ES-I3 (cell line): ENCODE measurements at regions not wholly inside any gene's neighbourhood (a gene's known extent, or its start where the extent isn't known, plus 50 kb on each side); places are given as distances from the start of the nearest gene placed in this dataset.

Source experiments
- H3K36me3 ChIP-seq: 2 replicates; pipeline ENCODE4 v1.6.1; 2013; ENCODE audit warnings: mild to moderate bottlenecking, low read length, control low read depth, moderate library complexity; ENCODE audit not compliant: insufficient read depth
- H3K4me1 ChIP-seq: 2 replicates; pipeline ENCODE4 v1.6.1; 2013; ENCODE audit warnings: mild to moderate bottlenecking, control low read depth, low read length; ENCODE audit not compliant: insufficient read depth
- H3K9ac ChIP-seq: 2 replicates; pipeline ENCODE4 v1.6.1; 2013; ENCODE audit warnings: low read depth, mild to moderate bottlenecking, low read length, moderate library complexity
- H3K9me3 ChIP-seq: 2 replicates; pipeline ENCODE4 v1.6.1; 2013; ENCODE audit warnings: mild to moderate bottlenecking, low read length, moderate library complexity; ENCODE audit not compliant: control insufficient read depth, insufficient read depth

GRCh38 chr4:130092187-130093015, 996.4 kb downstream of the C4orf33 start:
- no peaks in the 10 kb centered on the region for H3K36me3 ChIP-seq
- no peak overlapping the region for H3K9ac ChIP-seq
- H3K9me3 ChIP-seq: no peaks in the 10 kb centered on the region
- H3K4me1 ChIP-seq: no peaks in the 10 kb centered on the region

- H3K4me1 ChIP-seq: no peaks in the 10 kb centered on the region
- H3K9ac ChIP-seq: no peak overlapping the region
- no peaks in the 10 kb centered on the region for H3K9me3 ChIP-seq
- no peaks in the 10 kb centered on the region for H3K36me3 ChIP-seq
Observed at GRCh38 chr4:130099105-130099504, 1003.2 kb downstream of the C4orf33 start.

DNA sequence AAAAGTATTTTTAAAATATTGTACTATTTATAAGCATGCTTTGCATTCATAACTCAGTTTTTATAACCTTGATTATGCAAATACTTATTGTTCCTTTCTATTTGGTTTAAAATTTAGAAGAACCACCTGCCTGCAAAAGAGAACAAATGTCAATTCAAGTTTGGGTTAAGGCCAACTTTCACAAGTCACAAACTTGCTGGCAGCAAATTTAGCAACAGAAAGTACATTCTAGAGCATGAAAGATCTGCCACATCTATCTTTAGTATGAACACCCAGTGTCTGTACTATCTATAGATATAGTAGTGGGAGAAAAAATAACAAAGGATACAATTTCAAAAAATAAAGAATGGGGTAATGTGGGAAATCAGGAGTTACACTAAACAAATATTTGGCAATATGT, 1014.2 kb downstream of the C4orf33 start:
- Histone ChIP-seq H3K9me3 (no peaks in the 10 kb centered on the region), H3K4me1 (no peaks in the 10 kb centered on the region), H3K9ac (no peak overlapping the region), H3K36me3 (no peaks in the 10 kb centered on the region)

- H3K9me3 ChIP-seq: no peaks in the 10 kb centered on the region
- H3K36me3 ChIP-seq: no peaks in the 10 kb centered on the region
- no peak overlapping the region for H3K9ac ChIP-seq
- H3K4me1 ChIP-seq: no peaks in the 10 kb centered on the region
Observed at GRCh38 chr4:130110770-130111169, 1014.8 kb downstream of the C4orf33 start.

DNA sequence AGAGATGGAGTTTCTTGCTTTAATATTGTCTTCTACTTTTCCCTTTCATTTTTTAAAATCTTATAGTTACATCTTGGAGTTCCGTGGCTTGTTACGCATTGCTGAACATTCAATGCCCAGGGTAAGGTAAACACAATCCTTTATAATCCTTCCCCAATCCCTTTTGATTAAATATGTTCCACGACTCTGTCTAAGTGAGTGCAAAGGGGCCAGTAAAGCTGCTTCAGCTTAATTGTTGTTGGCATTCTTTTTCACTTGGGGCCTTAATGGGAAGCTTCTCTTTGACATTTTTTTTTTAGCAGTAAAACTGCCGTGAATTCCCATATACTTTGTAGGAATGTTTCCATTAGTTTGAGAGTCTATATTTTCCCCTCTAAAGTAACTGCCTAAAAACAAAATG, 1028.1 kb downstream of the C4orf33 start:
- H3K9me3 ChIP-seq: no peaks in the 10 kb centered on the region
- no peaks in the 10 kb centered on the region for H3K4me1 ChIP-seq
- no peak overlapping the region for H3K9ac ChIP-seq
- no peaks in the 10 kb centered on the region for H3K36me3 ChIP-seq

DNA sequence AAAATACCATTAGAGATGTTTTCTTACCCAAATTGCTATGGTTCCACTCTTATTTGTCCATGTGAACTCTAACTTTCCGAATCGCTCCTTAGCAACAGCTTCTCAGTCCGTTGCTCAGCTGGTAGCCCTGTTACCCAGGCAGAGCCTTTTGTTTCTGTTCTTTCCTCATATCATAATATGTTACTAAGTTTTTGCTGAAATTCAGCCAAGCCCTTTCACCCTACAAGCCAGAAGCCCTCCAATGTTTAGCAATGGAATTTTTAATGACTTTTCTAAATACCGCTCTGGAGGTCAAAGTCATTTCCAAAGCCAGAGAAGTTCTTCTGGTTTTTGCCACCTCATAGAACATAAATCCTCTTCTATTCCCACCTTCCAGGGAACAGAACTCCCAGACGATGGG, 1029.5 kb downstream of the C4orf33 start:
- no peaks in the 10 kb centered on the region for H3K9me3 ChIP-seq
- no peak overlapping the region for H3K9ac ChIP-seq
- H3K4me1 ChIP-seq: no peaks in the 10 kb centered on the region
- H3K36me3 ChIP-seq: no peaks in the 10 kb centered on the region

DNA sequence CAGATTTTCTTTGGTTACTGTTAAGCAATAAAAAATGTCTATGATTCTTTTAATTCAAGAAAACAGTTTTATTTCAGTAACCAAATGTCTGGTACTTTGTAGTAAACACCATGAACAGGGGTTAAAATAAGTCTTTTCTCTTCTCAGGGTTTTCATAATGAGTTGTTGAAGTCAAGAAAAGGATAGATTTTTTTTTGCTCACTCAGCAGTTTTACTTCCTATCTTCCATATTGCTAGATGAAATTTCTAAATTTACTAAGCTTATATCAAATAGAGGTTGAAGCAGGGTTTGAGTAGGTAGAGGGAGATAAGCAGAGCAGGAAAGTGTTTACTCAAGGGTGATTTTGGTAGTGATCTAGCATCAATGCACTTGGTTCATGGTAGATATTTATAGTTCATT, 1031.3 kb downstream of the C4orf33 start:
- H3K9me3 ChIP-seq: no peaks in the 10 kb centered on the region
- H3K9ac ChIP-seq: no peak overlapping the region
- no peaks in the 10 kb centered on the region for H3K4me1 ChIP-seq
- no peaks in the 10 kb centered on the region for H3K36me3 ChIP-seq

DNA sequence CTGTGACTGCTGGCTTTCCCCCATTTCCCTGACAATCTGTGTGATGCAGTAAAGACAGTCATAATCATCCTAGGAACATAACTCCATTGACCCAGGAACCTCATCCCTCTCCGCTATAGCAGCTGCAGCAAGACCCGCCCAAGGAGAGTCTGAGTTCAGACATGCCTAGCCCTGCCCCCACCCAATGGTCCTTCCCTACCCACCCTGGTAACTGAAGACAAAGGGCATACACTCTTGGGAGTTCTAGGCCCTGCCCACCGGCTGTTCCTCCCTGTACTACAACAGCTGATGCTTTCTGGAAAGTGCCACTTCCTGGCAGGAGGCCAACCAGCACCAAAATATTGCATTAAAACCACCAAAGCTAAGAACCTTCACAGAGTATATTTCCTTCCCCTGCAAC, 1035.6 kb downstream of the C4orf33 start:
- Histone ChIP-seq H3K9me3 (peaks cover 7% of the 10 kb centered on the region; the same call in 1 of the 2 replicates), H3K4me1 (no peaks in the 10 kb centered on the region)

DNA sequence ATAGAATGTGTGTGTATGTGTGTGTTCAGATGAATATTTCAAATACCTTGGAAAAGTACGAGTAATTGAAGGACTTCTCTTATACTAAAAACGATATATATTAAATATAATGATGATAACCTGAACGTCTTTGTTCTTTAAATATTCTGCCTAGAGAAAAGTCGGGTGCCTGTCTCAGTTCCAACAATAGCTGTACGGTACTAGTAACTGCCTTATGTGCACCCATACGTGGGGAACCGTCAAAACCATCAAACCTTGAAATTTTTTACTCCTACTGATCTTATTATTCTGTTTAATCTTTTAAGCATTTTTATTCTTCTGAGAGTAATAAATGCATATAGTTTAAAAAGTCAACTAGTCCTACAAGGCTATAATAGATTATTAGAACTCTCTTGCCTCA, 1045.7 kb downstream of the C4orf33 start:
- H3K9ac ChIP-seq: no peak overlapping the region
- H3K4me1 ChIP-seq: no peaks in the 10 kb centered on the region
- H3K9me3 ChIP-seq: no peaks in the 10 kb centered on the region
- H3K36me3 ChIP-seq: no peaks in the 10 kb centered on the region

More for the DNA sequence above, 1035.6 kb downstream of the C4orf33 start:
- H3K36me3 ChIP-seq: no peaks in the 10 kb centered on the region
- H3K9ac ChIP-seq: no peak overlapping the region

DNA sequence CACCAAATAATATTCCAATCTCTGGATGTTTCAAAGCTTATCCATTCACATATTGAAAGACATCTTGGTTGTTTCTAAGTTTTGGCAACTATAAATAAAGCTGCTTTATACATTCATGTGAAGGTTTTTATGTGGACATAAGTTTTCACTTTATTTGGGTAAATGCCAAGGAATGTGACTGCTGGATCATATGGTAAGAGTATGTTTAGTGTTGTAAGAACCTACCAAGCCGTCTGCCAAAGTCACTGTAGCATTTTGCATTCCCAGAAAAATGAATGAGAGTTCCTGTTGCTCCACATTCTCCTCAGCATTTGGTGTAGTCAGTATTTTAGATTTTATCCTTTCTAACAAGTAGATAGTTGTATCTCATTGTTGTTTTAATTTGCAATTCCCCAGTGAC, 1047.7 kb downstream of the C4orf33 start:
- Histone ChIP-seq H3K9ac (no peak overlapping the region), H3K4me1 (peaks cover 7% of the 10 kb centered on the region; the same call in 1 of the 2 replicates), H3K9me3 (no peaks in the 10 kb centered on the region), H3K36me3 (no peaks in the 10 kb centered on the region)

DNA sequence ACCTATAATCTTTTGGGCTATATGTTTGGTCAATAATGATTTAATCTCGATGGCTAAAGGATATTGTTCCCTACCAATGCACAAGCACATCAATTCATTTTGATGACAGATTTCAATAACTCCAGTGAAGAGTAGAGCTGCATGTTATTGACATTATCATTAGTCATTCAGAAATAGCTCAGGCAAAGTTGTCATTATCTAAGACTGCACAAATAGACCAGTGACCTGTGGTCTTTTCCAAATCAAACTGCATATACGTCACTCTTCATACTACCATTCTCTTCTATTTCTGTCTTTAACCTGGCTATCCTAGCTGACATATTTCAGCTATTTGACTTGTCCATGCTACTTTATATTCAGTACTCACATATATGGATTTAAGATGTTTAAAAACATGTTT, 1050.8 kb downstream of the C4orf33 start:
- Histone ChIP-seq H3K9ac (no peak overlapping the region), H3K36me3 (no peaks in the 10 kb centered on the region), H3K4me1 (peaks cover 7% of the 10 kb centered on the region; the same call in 1 of the 2 replicates), H3K9me3 (no peaks in the 10 kb centered on the region)

DNA sequence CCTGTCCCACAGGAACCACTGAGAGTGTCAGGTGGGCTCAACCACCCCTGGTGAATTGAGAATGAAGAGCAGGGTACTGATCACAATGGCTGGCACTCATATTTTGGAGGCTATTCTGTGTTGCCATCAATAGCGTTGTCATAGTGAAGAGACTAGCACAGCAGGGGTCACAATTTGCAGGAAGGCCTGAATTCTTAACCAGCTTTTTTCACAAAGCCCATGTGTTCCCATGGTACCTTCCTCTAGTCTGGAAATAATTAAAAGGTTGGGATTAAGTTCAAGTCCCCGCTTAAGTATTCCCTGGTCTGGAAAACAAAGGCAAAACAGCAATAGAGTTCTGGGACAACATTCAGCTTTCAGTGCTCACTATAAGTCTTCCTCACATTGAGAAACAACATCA, 1051.7 kb downstream of the C4orf33 start:
- no peaks in the 10 kb centered on the region for H3K36me3 ChIP-seq
- peaks cover 7% of the 10 kb centered on the region; the same call in 1 of the 2 replicates for H3K4me1 ChIP-seq
- no peak overlapping the region for H3K9ac ChIP-seq
- H3K9me3 ChIP-seq: no peaks in the 10 kb centered on the region

GRCh38 chr4:130154901-130155300, 1058.9 kb downstream of the C4orf33 start:
- no peaks in the 10 kb centered on the region for H3K36me3 ChIP-seq
- H3K9me3 ChIP-seq: no peaks in the 10 kb centered on the region
- no peaks in the 10 kb centered on the region for H3K4me1 ChIP-seq
- H3K9ac ChIP-seq: no peak overlapping the region

- H3K36me3 ChIP-seq: no peaks in the 10 kb centered on the region
- H3K4me1 ChIP-seq: no peaks in the 10 kb centered on the region
- no peak overlapping the region for H3K9ac ChIP-seq
- H3K9me3 ChIP-seq: no peaks in the 10 kb centered on the region
Observed at GRCh38 chr4:130163701-130164100, 1067.7 kb downstream of the C4orf33 start.

DNA sequence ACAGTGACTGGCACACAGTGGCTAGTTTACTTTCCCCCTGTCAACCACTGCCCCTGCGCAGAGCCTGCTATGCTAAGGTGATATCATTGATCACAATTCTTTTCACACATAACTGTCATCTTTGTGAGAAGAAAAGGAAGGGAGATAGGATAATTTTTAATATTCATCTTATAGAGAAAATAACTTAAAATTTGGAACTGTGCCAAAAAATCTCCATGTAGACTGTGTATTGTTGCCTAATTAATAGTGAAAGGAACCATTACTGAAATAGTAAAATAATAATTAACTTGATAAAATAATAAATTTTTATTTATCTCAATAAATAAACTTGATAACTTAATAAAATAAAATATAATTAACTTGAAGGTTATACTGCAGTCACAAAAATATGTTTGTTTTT, 1069.4 kb downstream of the C4orf33 start:
- Histone ChIP-seq H3K4me1 (no peaks in the 10 kb centered on the region), H3K9ac (no peak overlapping the region), H3K36me3 (no peaks in the 10 kb centered on the region), H3K9me3 (no peaks in the 10 kb centered on the region)
